ENCODE measurements at regions not wholly inside any gene's neighbourhood (a gene's known extent, or its start where the extent isn't known, plus 50 kb on each side); places are given as distances from the start of the nearest gene placed in this dataset.
A peak's percentile ranks its signal among the peaks of the same experiment; 100 is the strongest.

DNA sequence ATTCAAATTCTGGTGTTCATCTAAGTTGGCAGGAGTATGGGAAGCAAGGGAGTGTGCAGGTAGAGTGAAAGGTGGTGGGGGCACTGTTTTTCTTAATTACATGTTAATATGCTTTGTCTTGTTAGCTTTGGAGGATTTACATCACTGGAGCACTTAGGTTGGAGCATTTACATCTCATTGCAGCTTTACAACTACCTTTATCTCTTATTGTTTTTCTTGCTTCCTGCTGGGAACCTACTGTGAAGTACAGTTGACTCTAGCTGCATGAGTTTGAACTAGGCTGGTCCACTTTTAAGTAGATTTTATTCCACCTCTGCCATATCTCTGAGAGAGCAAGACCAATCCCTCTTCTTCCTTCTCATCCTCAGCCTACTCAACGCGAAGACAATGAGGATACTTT, 554.8 kb upstream of the B3GALT2 start:
- ATAC-seq (ENCODE audit: low read depth in 2 of 2), result no peak
- H3K4me1 ChIP-seq (ENCODE audit: control insufficient read depth, insufficient read depth, low read length, poor library complexity, severe bottlenecking), result no peaks in the 10 kb centered on the region
- DNase-seq, result no peak
- peak overlapping the region in 1 of 3 donors; percentile 59 for H3K27ac Mint-ChIP-seq
- peaks cover 3 to 9% (median 4%) of the 10 kb centered on the region in 4 donors for H3K4me1 Mint-ChIP-seq
- H3K9me3 ChIP-seq (ENCODE audit: control insufficient read depth in 2 of 2, low read length in 2 of 2), result no peaks in the 10 kb centered on the region
- H3K27me3 ChIP-seq (ENCODE audit: control insufficient read depth, insufficient read depth, low read length), result no peaks in the 10 kb centered on the region
- H3K9me3 Mint-ChIP-seq, result peaks cover 0 to 4% (median 0%) of the 10 kb centered on the region in 7 donors
- no peaks in the 10 kb centered on the region for H3K36me3 ChIP-seq (ENCODE audit: control insufficient read depth, insufficient read depth, low read length)
- H3K4me3 ChIP-seq (ENCODE audit: low read depth, low read length), result no peak overlapping the region
- no peak overlapping the region for H3K4me3 Mint-ChIP-seq
- peaks cover 7% of the 10 kb centered on the region for H3K36me3 Mint-ChIP-seq
- H3K27me3 Mint-ChIP-seq, result peaks cover 4% of the 10 kb centered on the region
- no peak overlapping the region for H3K27ac ChIP-seq (ENCODE audit: insufficient read depth, low read length, poor library complexity, severe bottlenecking)

DNA sequence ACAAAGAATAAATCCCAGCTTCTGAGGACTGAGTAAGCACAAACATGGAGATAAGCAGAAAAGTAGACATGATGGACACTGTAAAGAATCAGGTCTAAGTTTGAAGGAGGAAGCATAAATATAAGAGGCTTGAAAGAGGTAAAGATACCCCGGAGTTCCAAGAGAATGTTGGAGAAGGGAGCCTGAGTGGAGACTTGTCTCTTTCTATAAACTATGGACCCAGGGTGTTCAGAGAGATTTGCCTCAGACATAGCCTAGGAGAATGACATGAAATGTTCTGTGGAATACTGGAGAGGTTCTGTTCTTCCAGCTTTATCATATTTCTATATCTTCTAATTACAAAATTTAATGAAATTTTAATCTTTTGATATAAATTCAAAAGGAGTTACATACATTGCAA, 554.3 kb upstream of the B3GALT2 start:
- H3K4me3 Mint-ChIP-seq, result no peak overlapping the region
- H3K36me3 Mint-ChIP-seq, result peaks cover 7% of the 10 kb centered on the region
- DNase-seq (no peak), ATAC-seq (ENCODE audit: low read depth in 2 of 2) (no peak)
- no peak overlapping the region for H3K27ac Mint-ChIP-seq
- H3K27me3 Mint-ChIP-seq, result peaks cover 4% of the 10 kb centered on the region
- H3K9me3 ChIP-seq (ENCODE audit: control insufficient read depth in 2 of 2, low read length in 2 of 2), result no peaks in the 10 kb centered on the region
- no peak overlapping the region for H3K4me3 ChIP-seq (ENCODE audit: low read depth, low read length)
- H3K9me3 Mint-ChIP-seq, result peaks cover 0 to 2% (median 0%) of the 10 kb centered on the region in 7 donors
- no peaks in the 10 kb centered on the region for H3K27me3 ChIP-seq (ENCODE audit: control insufficient read depth, insufficient read depth, low read length)
- H3K27ac ChIP-seq (ENCODE audit: insufficient read depth, low read length, poor library complexity, severe bottlenecking), result no peak overlapping the region
- no peaks in the 10 kb centered on the region for H3K36me3 ChIP-seq (ENCODE audit: control insufficient read depth, insufficient read depth, low read length)
- H3K4me1 ChIP-seq (ENCODE audit: control insufficient read depth, insufficient read depth, low read length, poor library complexity, severe bottlenecking), result no peaks in the 10 kb centered on the region
- peaks cover 1 to 7% (median 4%) of the 10 kb centered on the region in 4 donors for H3K4me1 Mint-ChIP-seq

DNA sequence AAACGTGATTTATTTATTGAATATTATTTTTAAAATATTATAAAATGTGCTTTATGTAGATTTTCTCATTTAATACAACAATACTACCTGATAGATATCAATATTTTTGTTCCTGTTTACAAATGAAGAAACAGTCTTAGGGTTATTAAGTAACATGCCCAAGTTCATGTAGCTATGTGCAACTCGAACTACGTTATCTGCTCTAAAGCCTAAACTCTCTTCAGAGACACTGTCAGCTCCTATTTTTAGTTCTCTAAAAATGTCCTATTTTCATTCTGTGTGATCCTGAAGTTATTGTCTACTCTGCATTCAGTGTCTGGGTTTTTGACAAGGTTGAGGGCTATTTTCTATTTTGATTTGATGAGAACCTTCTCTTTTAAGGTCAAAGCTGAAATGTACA, 550.1 kb upstream of the B3GALT2 start:
- no peaks in the 10 kb centered on the region for H3K4me1 ChIP-seq (ENCODE audit: control insufficient read depth, insufficient read depth, low read length, poor library complexity, severe bottlenecking)
- Mint-ChIP-seq H3K4me3 (no peak overlapping the region), H3K9me3 (no peaks in the 10 kb centered on the region), H3K27me3 (no peaks in the 10 kb centered on the region), H3K36me3 (no peaks in the 10 kb centered on the region), H3K4me1 (peaks cover 0 to 5% (median 4%) of the 10 kb centered on the region in 4 donors), H3K27ac (no peak overlapping the region)
- H3K27ac ChIP-seq (ENCODE audit: insufficient read depth, low read length, poor library complexity, severe bottlenecking), result no peak overlapping the region
- H3K4me3 ChIP-seq (ENCODE audit: low read depth, low read length), result no peak overlapping the region
- no peaks in the 10 kb centered on the region for H3K36me3 ChIP-seq (ENCODE audit: control insufficient read depth, insufficient read depth, low read length)
- no peaks in the 10 kb centered on the region for H3K9me3 ChIP-seq (ENCODE audit: control insufficient read depth in 2 of 2, low read length in 2 of 2)
- no peaks in the 10 kb centered on the region for H3K27me3 ChIP-seq (ENCODE audit: control insufficient read depth, insufficient read depth, low read length)
- no peak for DNase-seq
- no peak for ATAC-seq (ENCODE audit: low read depth in 2 of 2)

DNA sequence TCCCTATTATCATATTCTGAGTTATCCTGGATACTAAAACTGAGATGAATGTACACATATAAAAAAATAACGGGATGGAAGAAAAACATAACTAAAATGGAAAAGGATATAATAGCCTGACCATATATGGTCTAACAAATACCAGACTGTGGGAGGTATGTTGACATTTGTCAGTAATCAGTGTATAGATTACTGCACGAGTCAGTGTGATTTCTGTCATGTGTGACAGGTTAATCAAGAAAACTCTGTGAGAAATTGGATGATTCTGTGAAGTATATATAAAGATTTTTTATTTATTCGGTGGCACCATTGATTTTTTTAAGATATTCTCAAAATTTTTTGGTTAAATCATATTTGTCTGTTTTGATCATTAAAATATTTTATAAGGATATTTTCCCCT, 547.3 kb upstream of the B3GALT2 start:
- no peak overlapping the region for H3K4me3 Mint-ChIP-seq
- H3K9me3 Mint-ChIP-seq, result no peaks in the 10 kb centered on the region
- H3K4me3 ChIP-seq (ENCODE audit: low read depth, low read length), result no peak overlapping the region
- DNase-seq (no peak), ATAC-seq (ENCODE audit: low read depth in 2 of 2) (no peak)
- no peaks in the 10 kb centered on the region for H3K36me3 Mint-ChIP-seq
- H3K27ac ChIP-seq (ENCODE audit: insufficient read depth, low read length, poor library complexity, severe bottlenecking), result no peak overlapping the region
- H3K9me3 ChIP-seq (ENCODE audit: control insufficient read depth in 2 of 2, low read length in 2 of 2), result no peaks in the 10 kb centered on the region
- no peak overlapping the region for H3K27ac Mint-ChIP-seq
- no peaks in the 10 kb centered on the region for H3K4me1 ChIP-seq (ENCODE audit: control insufficient read depth, insufficient read depth, low read length, poor library complexity, severe bottlenecking)
- H3K27me3 Mint-ChIP-seq, result no peaks in the 10 kb centered on the region
- no peaks in the 10 kb centered on the region for H3K27me3 ChIP-seq (ENCODE audit: control insufficient read depth, insufficient read depth, low read length)
- peaks cover 0 to 5% (median 3%) of the 10 kb centered on the region in 4 donors for H3K4me1 Mint-ChIP-seq
- no peaks in the 10 kb centered on the region for H3K36me3 ChIP-seq (ENCODE audit: control insufficient read depth, insufficient read depth, low read length)

DNA sequence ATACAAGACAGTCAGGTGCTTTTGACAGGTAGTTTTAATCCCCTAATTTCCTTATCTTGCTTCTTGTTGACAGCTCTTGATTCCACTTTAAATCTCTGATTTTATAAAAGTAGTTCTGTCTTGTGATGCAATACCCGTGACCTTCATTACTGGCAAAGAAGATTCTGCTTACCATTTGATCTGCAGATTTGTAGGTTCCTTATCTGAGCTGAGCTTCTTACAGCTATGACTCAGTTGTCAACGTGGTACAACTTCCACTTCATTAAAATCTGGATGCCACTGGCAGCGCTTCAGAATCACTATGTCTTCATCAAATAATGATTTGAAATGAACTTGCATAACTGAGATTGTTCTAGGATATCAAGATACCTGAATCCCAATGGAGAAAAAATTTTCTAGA, 543.6 kb upstream of the B3GALT2 start:
- Histone ChIP-seq H3K4me3 (ENCODE audit: low read depth, low read length) (no peak overlapping the region), H3K9me3 (ENCODE audit: control insufficient read depth in 2 of 2, low read length in 2 of 2) (no peaks in the 10 kb centered on the region), H3K27ac (ENCODE audit: insufficient read depth, low read length, poor library complexity, severe bottlenecking) (no peak overlapping the region), H3K4me1 (ENCODE audit: control insufficient read depth, insufficient read depth, low read length, poor library complexity, severe bottlenecking) (no peaks in the 10 kb centered on the region), H3K27me3 (ENCODE audit: control insufficient read depth, insufficient read depth, low read length) (no peaks in the 10 kb centered on the region), H3K36me3 (ENCODE audit: control insufficient read depth, insufficient read depth, low read length) (no peaks in the 10 kb centered on the region)
- Mint-ChIP-seq H3K4me3 (no peak overlapping the region), H3K27me3 (no peaks in the 10 kb centered on the region), H3K36me3 (no peaks in the 10 kb centered on the region), H3K27ac (peak overlapping the region in 1 of 3 donors; percentile 72), H3K9me3 (peaks cover 0 to 4% (median 0%) of the 10 kb centered on the region in 7 donors), H3K4me1 (peaks cover 4 to 13% (median 6%) of the 10 kb centered on the region in 4 donors)
- no peak for ATAC-seq (ENCODE audit: low read depth in 2 of 2)
- DNase-seq, result no peak

DNA sequence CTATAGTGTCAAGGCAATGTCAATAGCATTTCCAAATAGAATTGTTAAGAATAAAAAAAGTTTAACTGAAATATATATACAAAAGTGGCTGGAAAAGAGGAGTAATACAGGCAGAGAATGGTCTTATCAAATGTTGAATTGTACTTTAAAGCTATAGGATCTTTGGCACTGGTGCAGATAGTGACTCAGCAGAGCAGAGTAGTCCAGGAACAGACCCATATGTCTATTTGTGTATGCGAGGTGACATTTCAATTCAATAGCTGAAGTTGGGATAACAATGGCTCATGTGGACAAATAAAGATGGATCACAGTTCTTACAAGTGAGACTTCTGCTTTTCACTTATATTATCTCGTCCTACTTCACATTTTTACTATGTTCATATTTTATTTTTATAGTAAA, 543.0 kb upstream of the B3GALT2 start:
- H3K4me3 Mint-ChIP-seq, result no peak overlapping the region
- no peaks in the 10 kb centered on the region for H3K36me3 Mint-ChIP-seq
- peaks cover 4 to 13% (median 6%) of the 10 kb centered on the region in 4 donors for H3K4me1 Mint-ChIP-seq
- Histone ChIP-seq H3K36me3 (ENCODE audit: control insufficient read depth, insufficient read depth, low read length) (no peaks in the 10 kb centered on the region), H3K4me3 (ENCODE audit: low read depth, low read length) (no peak overlapping the region), H3K9me3 (ENCODE audit: control insufficient read depth in 2 of 2, low read length in 2 of 2) (no peaks in the 10 kb centered on the region), H3K27ac (ENCODE audit: insufficient read depth, low read length, poor library complexity, severe bottlenecking) (no peak overlapping the region), H3K27me3 (ENCODE audit: control insufficient read depth, insufficient read depth, low read length) (no peaks in the 10 kb centered on the region), H3K4me1 (ENCODE audit: control insufficient read depth, insufficient read depth, low read length, poor library complexity, severe bottlenecking) (no peaks in the 10 kb centered on the region)
- H3K27me3 Mint-ChIP-seq, result no peaks in the 10 kb centered on the region
- H3K27ac Mint-ChIP-seq, result no peak overlapping the region
- no peak for ATAC-seq (ENCODE audit: low read depth in 2 of 2)
- DNase-seq, result no peak
- peaks cover 0 to 4% (median 1%) of the 10 kb centered on the region in 7 donors for H3K9me3 Mint-ChIP-seq

DNA sequence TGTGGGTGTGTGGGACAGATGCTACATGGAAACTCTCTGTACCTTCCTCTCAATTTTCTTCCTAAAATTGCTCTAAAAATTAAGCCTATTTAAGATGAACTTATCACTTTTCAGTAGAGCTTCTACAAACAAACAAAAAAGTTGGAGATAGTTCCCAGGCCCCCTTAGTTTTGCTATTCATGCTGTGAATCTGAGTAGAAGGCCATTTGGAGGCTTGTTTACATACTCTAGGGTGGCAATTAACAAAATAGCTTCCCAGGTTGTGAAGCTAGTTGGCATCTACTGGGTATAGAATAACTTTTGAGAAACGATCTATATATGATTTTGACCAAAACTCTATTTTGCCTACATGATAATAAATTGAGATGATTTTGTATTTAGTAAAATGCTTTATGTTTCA, 541.4 kb upstream of the B3GALT2 start:
- Mint-ChIP-seq H3K9me3 (peaks cover 0 to 4% (median 1%) of the 10 kb centered on the region in 7 donors), H3K27ac (no peak overlapping the region)
- ATAC-seq (ENCODE audit: low read depth in 2 of 2), result no peak

DNA sequence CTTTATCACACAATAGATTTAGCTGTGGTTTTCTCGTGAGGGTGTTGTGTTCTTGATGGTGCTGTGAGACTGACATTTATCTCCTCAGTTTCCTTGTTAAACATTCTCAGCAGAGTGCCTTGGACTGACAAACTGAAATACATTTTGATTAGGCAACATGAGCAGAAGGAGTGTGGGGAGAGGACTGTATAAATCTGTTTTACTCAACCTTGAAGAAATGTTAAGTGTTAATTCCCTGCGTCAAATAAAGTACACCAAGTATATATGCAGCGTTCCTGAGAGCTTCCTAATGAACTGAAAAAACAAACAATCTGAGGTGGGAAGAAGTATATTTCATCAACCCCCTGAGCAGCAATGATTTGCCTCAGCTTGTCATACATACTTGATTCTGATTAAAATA, 540.3 kb upstream of the B3GALT2 start:
- Mint-ChIP-seq H3K4me1 (peaks cover 4 to 13% (median 6%) of the 10 kb centered on the region in 4 donors), H3K27me3 (no peaks in the 10 kb centered on the region), H3K27ac (peak overlapping the region in 1 of 3 donors; percentile 44), H3K4me3 (no peak overlapping the region), H3K36me3 (no peaks in the 10 kb centered on the region), H3K9me3 (peaks cover 0 to 4% (median 1%) of the 10 kb centered on the region in 7 donors)
- Histone ChIP-seq H3K27ac (ENCODE audit: insufficient read depth, low read length, poor library complexity, severe bottlenecking) (no peak overlapping the region), H3K9me3 (ENCODE audit: control insufficient read depth in 2 of 2, low read length in 2 of 2) (no peaks in the 10 kb centered on the region), H3K27me3 (ENCODE audit: control insufficient read depth, insufficient read depth, low read length) (no peaks in the 10 kb centered on the region), H3K36me3 (ENCODE audit: control insufficient read depth, insufficient read depth, low read length) (no peaks in the 10 kb centered on the region), H3K4me1 (ENCODE audit: control insufficient read depth, insufficient read depth, low read length, poor library complexity, severe bottlenecking) (no peaks in the 10 kb centered on the region), H3K4me3 (ENCODE audit: low read depth, low read length) (no peak overlapping the region)
- ATAC-seq (ENCODE audit: low read depth in 2 of 2), result no peak
- no peak for DNase-seq

More for the DNA sequence above, 541.4 kb upstream of the B3GALT2 start:
- H3K4me3 Mint-ChIP-seq, result no peak overlapping the region
- no peaks in the 10 kb centered on the region for H3K36me3 Mint-ChIP-seq
- Histone ChIP-seq H3K4me1 (ENCODE audit: control insufficient read depth, insufficient read depth, low read length, poor library complexity, severe bottlenecking) (no peaks in the 10 kb centered on the region), H3K27ac (ENCODE audit: insufficient read depth, low read length, poor library complexity, severe bottlenecking) (no peak overlapping the region), H3K9me3 (ENCODE audit: control insufficient read depth in 2 of 2, low read length in 2 of 2) (no peaks in the 10 kb centered on the region), H3K36me3 (ENCODE audit: control insufficient read depth, insufficient read depth, low read length) (no peaks in the 10 kb centered on the region), H3K27me3 (ENCODE audit: control insufficient read depth, insufficient read depth, low read length) (no peaks in the 10 kb centered on the region), H3K4me3 (ENCODE audit: low read depth, low read length) (no peak overlapping the region)
- no peaks in the 10 kb centered on the region for H3K27me3 Mint-ChIP-seq
- no peak for DNase-seq
- peaks cover 4 to 13% (median 6%) of the 10 kb centered on the region in 4 donors for H3K4me1 Mint-ChIP-seq

Data from CD4-positive, CD25-positive, alpha-beta regulatory T cell (primary cell).